ENCODE measurements at regions not wholly inside any gene's neighbourhood (a gene's known extent, or its start where the extent isn't known, plus 50 kb on each side); places are given as distances from the start of the nearest gene placed in this dataset.
"Not testable (repeated sequence)": the region's sequence is repeated elsewhere in the genome, so short reads cannot be mapped to it uniquely, and the experiment has no call there.

GRCh38 chr13:18232994-18233782, 948.4 kb downstream of the TUBA3C start:
- in situ Hi-C loops (cut with HindIII; ENCODE audit: low pct_unique_long_range_greater_than_20kb, low sequenced_read_pairs), result no loop called here
- Histone ChIP-seq H3K9me3 (ENCODE audit: control insufficient read depth, insufficient read depth, low read depth, low read length) (no peaks in the 10 kb centered on the region), H3K27ac (ENCODE audit: low read length) (no peak overlapping the region), H3K36me3 (ENCODE audit: control insufficient read depth, insufficient read depth, low read length) (no peaks in the 10 kb centered on the region), H3K4me1 (ENCODE audit: control insufficient read depth, insufficient read depth, low read length) (no peaks in the 10 kb centered on the region), H3K27me3 (ENCODE audit: control insufficient read depth, insufficient read depth, low read length) (no peaks in the 10 kb centered on the region), H3K4me3 (ENCODE audit: low read depth in 2 of 2, low read length in 2 of 2) (no peak overlapping the region)
- TF ChIP-seq CTCF (IDR thresholded peaks at IDR 0.05) (no peak), POLR2AphosphoS5 (IDR thresholded peaks at IDR 0.05; ENCODE audit: low read depth, low read length) (no peak), TCF7L2 (IDR thresholded peaks at IDR 0.05; ENCODE audit: low read depth, low read length) (no peak), SIN3A (IDR thresholded peaks at IDR 0.05; ENCODE audit: borderline replicate concordance, insufficient read depth, low read depth, low read length) (no peak), REST (IDR thresholded peaks at IDR 0.05; ENCODE audit: insufficient read depth in 1 of 2, low read depth in 2 of 2, low read length in 1 of 2) (no peak)
- ChIA-PET POLR2A (no interaction called here), CTCF (no interaction called here)
- DNase-seq (ENCODE audit: low read depth, low spot score), result no peak
- no TSS peak for BruUV-seq (replicated peaks)
- intact Hi-C loops (cut with micrococcal nuclease; ENCODE audit: unreplicated experiment), result no loop called here
- ATAC-seq, result no peak

- ChIA-PET CTCF (no interaction called here), POLR2A (no interaction called here)
- intact Hi-C loops (cut with micrococcal nuclease; ENCODE audit: unreplicated experiment) (no loop called here), in situ Hi-C loops (cut with HindIII; ENCODE audit: low pct_unique_long_range_greater_than_20kb, low sequenced_read_pairs) (no loop called here)
- no peaks in the 10 kb centered on the region for H3K27me3 ChIP-seq (ENCODE audit: control insufficient read depth, insufficient read depth, low read length)
- H3K9me3 ChIP-seq (ENCODE audit: control insufficient read depth, insufficient read depth, low read depth, low read length), result no peaks in the 10 kb centered on the region
- H3K27ac ChIP-seq (ENCODE audit: low read length), result no peak overlapping the region
- DNase-seq (ENCODE audit: low read depth, low spot score), result no peak
- no peaks in the 10 kb centered on the region for H3K4me1 ChIP-seq (ENCODE audit: control insufficient read depth, insufficient read depth, low read length)
- H3K4me3 ChIP-seq (ENCODE audit: low read depth in 2 of 2, low read length in 2 of 2), result no peak overlapping the region
- TF ChIP-seq POLR2AphosphoS5 (IDR thresholded peaks at IDR 0.05; ENCODE audit: low read depth, low read length) (no peak), CTCF (IDR thresholded peaks at IDR 0.05) (no peak), REST (IDR thresholded peaks at IDR 0.05; ENCODE audit: insufficient read depth in 1 of 2, low read depth in 2 of 2, low read length in 1 of 2) (no peak), SIN3A (IDR thresholded peaks at IDR 0.05; ENCODE audit: borderline replicate concordance, insufficient read depth, low read depth, low read length) (no peak), TCF7L2 (IDR thresholded peaks at IDR 0.05; ENCODE audit: low read depth, low read length) (no peak)
- no peak for ATAC-seq
- BruUV-seq (replicated peaks), result no TSS peak
- H3K36me3 ChIP-seq (ENCODE audit: control insufficient read depth, insufficient read depth, low read length), result no peaks in the 10 kb centered on the region
Observed at GRCh38 chr13:18232298-18232993, 949.2 kb downstream of the TUBA3C start.

GRCh38 chr13:18224411-18224810, 957.2 kb downstream of the TUBA3C start:
- DNase-seq (ENCODE audit: low read depth, low spot score); H3K4me1 ChIP-seq (ENCODE audit: control insufficient read depth, insufficient read depth, low read length); ATAC-seq; H3K36me3 ChIP-seq (ENCODE audit: control insufficient read depth, insufficient read depth, low read length); BruUV-seq (replicated peaks); H3K4me3 ChIP-seq (ENCODE audit: low read depth in 2 of 2, low read length in 2 of 2); POLR2A ChIA-PET; H3K27ac ChIP-seq (ENCODE audit: low read length); intact Hi-C loops (cut with micrococcal nuclease; ENCODE audit: unreplicated experiment); CTCF ChIA-PET; H3K9me3 ChIP-seq (ENCODE audit: control insufficient read depth, insufficient read depth, low read depth, low read length); H3K27me3 ChIP-seq (ENCODE audit: control insufficient read depth, insufficient read depth, low read length); in situ Hi-C loops (cut with HindIII; ENCODE audit: low pct_unique_long_range_greater_than_20kb, low sequenced_read_pairs): not testable (repeated sequence)
